GM23248 (cell line): ENCODE measurements at regions not wholly inside any gene's neighbourhood (a gene's known extent, or its start where the extent isn't known, plus 50 kb on each side); places are given as distances from the start of the nearest gene placed in this dataset.

Experiments
- DNase-seq: peaks from one replicate; pipeline ENCODE4 v3.0.0-alpha.2; 2015
- H2AFZ ChIP-seq: fragments of 200-600 bp; sonication (generic); 2 replicates; pipeline ENCODE4 v1.6.1; 2016; ENCODE audit warnings: antibody characterized with exemption
- H3F3A ChIP-seq: fragments of 200-600 bp; sonication (generic); 2 replicates; pipeline ENCODE4 v1.6.1; 2016; ENCODE audit warnings: mild to moderate bottlenecking, antibody characterized with exemption, mixed run types; ENCODE audit not compliant: insufficient read depth
- H3K27ac ChIP-seq: fragments of 200-600 bp; sonication (generic); 2 replicates; pipeline ENCODE4 v1.5.1; 2016; ENCODE audit warnings: mild to moderate bottlenecking
- H3K27me3 ChIP-seq: fragments of 200-600 bp; sonication (generic); replicated peaks from 2 replicates; pipeline ENCODE4 v1.6.1; 2016; ENCODE audit warnings: mild to moderate bottlenecking; ENCODE audit not compliant: insufficient read depth
- H3K36me3 ChIP-seq: fragments of 200-600 bp; sonication (generic); 2 replicates; pipeline ENCODE4 v1.6.1; 2016; ENCODE audit warnings: low read depth, mild to moderate bottlenecking
- H3K4me1 ChIP-seq: fragments of 200-600 bp; sonication (generic); 2 replicates; pipeline ENCODE4 v1.6.1; 2016; ENCODE audit warnings: mild to moderate bottlenecking; ENCODE audit not compliant: insufficient read depth
- H3K4me2 ChIP-seq: fragments of 200-600 bp; sonication (generic); one replicate; pipeline ENCODE4 v1.6.1; 2016; ENCODE audit warnings: mild to moderate bottlenecking; ENCODE audit not compliant: unreplicated experiment
- H3K4me3 ChIP-seq: fragments of 200-600 bp; sonication (generic); 2 replicates; pipeline ENCODE4 v1.5.1; 2016; ENCODE audit warnings: mild to moderate bottlenecking
- H3K79me2 ChIP-seq: fragments of 200-600 bp; sonication (generic); 2 replicates; pipeline ENCODE4 v1.6.1; 2016; ENCODE audit warnings: mild to moderate bottlenecking; ENCODE audit not compliant: insufficient read depth
- H3K9ac ChIP-seq: fragments of 200-600 bp; sonication (generic); 2 replicates; pipeline ENCODE4 v1.6.1; 2016; ENCODE audit warnings: mild to moderate bottlenecking
- H3K9me2 ChIP-seq: fragments of 200-600 bp; sonication (generic); 2 replicates; pipeline ENCODE4 v1.6.1; 2016; ENCODE audit warnings: mixed run types, mild to moderate bottlenecking, moderate library complexity; ENCODE audit not compliant: insufficient read depth
- H3K9me3 ChIP-seq: fragments of 200-600 bp; sonication (generic); one replicate; pipeline ENCODE4 v1.6.1; 2017; ENCODE audit warnings: low read depth
- H4K20me1 ChIP-seq: fragments of 200-600 bp; sonication (generic); 2 replicates; pipeline ENCODE4 v1.6.0; 2016; ENCODE audit not compliant: insufficient read depth
- EZH2 ChIP-seq: fragments of 200-600 bp; sonication (generic); IDR thresholded peaks from 2 replicates; pipeline ENCODE4 v1.6.1; 2018; ENCODE audit warnings: antibody characterized with exemption, mild to moderate bottlenecking; ENCODE audit not compliant: insufficient read depth, poor library complexity, severe bottlenecking
- EZH2phosphoT487 ChIP-seq: fragments of 200-600 bp; sonication (generic); IDR thresholded peaks from 2 replicates; pipeline ENCODE4 v1.6.1; 2018; ENCODE audit warnings: antibody characterized with exemption, moderate library complexity, mild to moderate bottlenecking, low read depth; ENCODE audit not compliant: insufficient read depth
- WGBS, 2 experiments: methylation state at CpG; one replicate each; pipeline ENCODE4 v1.1.6; 2015 to 2017; ENCODE audit warnings: low lambda C conversion rate in 2 of 2, low coverage in 1 of 2; ENCODE audit errors: missing lambda C conversion rate in 2 of 2; 5-methylcytosine and 5-hydroxymethylcytosine counted together
- in situ Hi-C: fragments of 300-500 bp; cut with MboI; formaldehyde crosslinking; loops from 2 replicates; pipeline ENCODE4 v1.15.0; 2020

DNA sequence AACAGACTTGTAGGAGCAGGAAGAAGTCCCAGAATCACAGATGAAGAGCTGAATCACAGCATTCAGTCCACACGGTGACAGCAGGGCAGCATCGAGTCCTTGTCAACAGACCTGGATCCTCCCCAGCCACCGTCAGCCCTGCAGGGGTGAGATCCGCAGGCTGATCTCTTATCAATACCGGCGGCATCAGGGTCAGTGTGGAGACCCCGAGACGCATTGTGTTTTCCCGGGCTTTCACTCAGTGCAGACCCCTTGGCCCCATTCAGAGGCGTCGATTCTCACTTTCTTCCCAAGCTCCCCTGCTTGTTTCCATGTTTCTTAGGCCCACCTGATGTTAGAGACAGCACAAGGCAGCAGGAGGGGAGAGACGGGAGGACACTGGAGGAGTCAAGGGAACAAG, 609.6 kb downstream of the PTPRU start:
- Histone ChIP-seq H3K4me1 (no peaks in the 10 kb centered on the region), H4K20me1 (no peaks in the 10 kb centered on the region), H2AFZ (no peak overlapping the region), H3K4me2 (no peak overlapping the region), H3K36me3 (no peaks in the 10 kb centered on the region), H3K9ac (no peak overlapping the region), H3K27me3 (peaks cover 21% of the 10 kb centered on the region), H3F3A (no peaks in the 10 kb centered on the region), H3K9me2 (no peaks in the 10 kb centered on the region), H3K27ac (no peak overlapping the region), H3K79me2 (no peaks in the 10 kb centered on the region), H3K4me3 (no peak overlapping the region), H3K9me3 (no peaks in the 10 kb centered on the region)
- in situ Hi-C loops: no loop called here
- DNase-seq: no peak
- WGBS, 2 experiments: 35 to 43% methylated on average over 12 of the region's 12 CpGs
- no peak for TF ChIP-seq EZH2phosphoT487
- no peak for TF ChIP-seq EZH2

DNA sequence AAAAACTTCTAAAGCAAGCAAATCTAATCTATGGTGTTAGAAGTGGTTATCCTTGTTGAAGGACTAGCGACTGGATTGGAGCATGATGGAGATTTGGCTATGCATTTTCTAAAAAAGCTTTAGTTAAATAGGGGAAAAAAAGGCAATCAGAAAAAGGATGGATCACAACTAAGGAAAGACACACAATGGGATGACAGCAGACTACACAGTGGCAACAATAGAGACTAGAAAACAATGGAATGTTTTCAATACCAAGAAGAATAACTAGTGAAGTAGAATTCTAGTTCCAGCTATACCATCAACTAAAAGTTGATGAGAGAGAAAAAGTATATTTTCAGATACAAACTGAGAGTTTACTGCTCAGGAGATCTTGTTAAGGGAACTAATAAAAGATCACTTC, 605.8 kb downstream of the PTPRU start:
- Histone ChIP-seq H4K20me1 (no peaks in the 10 kb centered on the region), H3K4me2 (no peak overlapping the region), H3K36me3 (no peaks in the 10 kb centered on the region), H2AFZ (no peak overlapping the region), H3K4me3 (no peak overlapping the region), H3K9me2 (no peaks in the 10 kb centered on the region), H3K9me3 (no peaks in the 10 kb centered on the region), H3K9ac (no peak overlapping the region), H3K4me1 (no peaks in the 10 kb centered on the region), H3F3A (no peaks in the 10 kb centered on the region), H3K27ac (no peak overlapping the region), H3K27me3 (peaks cover 10% of the 10 kb centered on the region), H3K79me2 (no peaks in the 10 kb centered on the region)
- no peak for DNase-seq
- in situ Hi-C loops: no loop called here
- 9 to 20% methylated on average over 1 of the region's 1 CpG for WGBS, 2 experiments
- TF ChIP-seq EZH2phosphoT487: no peak
- no peak for TF ChIP-seq EZH2

GRCh38 chr1:29839726-29840125, 603.4 kb downstream of the PTPRU start:
- no peak overlapping the region for H3K4me2 ChIP-seq
- DNase-seq: no peak
- peaks cover 4% of the 10 kb centered on the region for H3K27me3 ChIP-seq
- no peaks in the 10 kb centered on the region for H3K36me3 ChIP-seq
- no peaks in the 10 kb centered on the region for H3K9me3 ChIP-seq
- no peaks in the 10 kb centered on the region for H3K4me1 ChIP-seq
- no peak overlapping the region for H3K4me3 ChIP-seq
- WGBS, 2 experiments: 4 to 9% methylated on average over 4 of the region's 4 CpGs
- H3K9ac ChIP-seq: no peak overlapping the region
- TF ChIP-seq EZH2phosphoT487: no peak
- TF ChIP-seq EZH2: no peak
- no peaks in the 10 kb centered on the region for H3K9me2 ChIP-seq
- H2AFZ ChIP-seq: no peak overlapping the region
- no peak overlapping the region for H3K27ac ChIP-seq
- H3K79me2 ChIP-seq: no peaks in the 10 kb centered on the region
- no peaks in the 10 kb centered on the region for H4K20me1 ChIP-seq
- in situ Hi-C loops: no loop called here
- no peaks in the 10 kb centered on the region for H3F3A ChIP-seq

DNA sequence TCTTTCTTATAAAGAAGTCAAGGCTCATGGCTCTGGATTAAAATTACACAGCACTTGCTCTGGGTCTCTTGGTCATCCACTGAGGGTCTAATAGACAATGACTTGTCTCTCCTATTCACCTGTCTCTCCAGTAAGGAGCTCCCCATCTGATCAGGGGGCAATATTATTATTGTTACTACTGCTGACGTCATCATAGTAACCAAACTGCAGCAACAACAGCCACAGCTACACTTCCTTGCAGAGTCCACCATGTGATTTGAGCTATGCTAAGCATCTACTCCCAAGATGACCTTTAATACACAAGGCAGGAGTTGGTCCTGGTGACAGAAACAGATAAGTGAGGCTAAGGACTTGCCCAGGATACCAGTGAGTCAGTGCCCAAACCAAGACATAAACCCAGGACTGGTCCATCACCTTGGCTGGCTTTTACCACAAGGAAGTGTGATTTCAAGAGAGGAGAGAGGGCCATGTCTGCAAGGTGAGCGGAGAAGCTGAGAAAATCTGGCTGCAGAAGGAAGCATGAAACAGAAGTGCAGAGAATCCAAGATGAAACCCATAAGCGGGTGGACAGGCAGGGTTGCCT, 602.5 kb downstream of the PTPRU start:
- peaks cover 4% of the 10 kb centered on the region for H3K27me3 ChIP-seq
- 23 to 29% methylated on average over 3 of the region's 3 CpGs for WGBS, 2 experiments
- no peak overlapping the region for H3K4me3 ChIP-seq
- no peak overlapping the region for H3K9ac ChIP-seq
- no peaks in the 10 kb centered on the region for H3K4me1 ChIP-seq
- H3K79me2 ChIP-seq: no peaks in the 10 kb centered on the region
- H3K27ac ChIP-seq: no peak overlapping the region
- H2AFZ ChIP-seq: no peak overlapping the region
- TF ChIP-seq EZH2phosphoT487: no peak
- no peak for TF ChIP-seq EZH2
- no peaks in the 10 kb centered on the region for H3K9me2 ChIP-seq
- in situ Hi-C loops: no loop called here
- H4K20me1 ChIP-seq: no peaks in the 10 kb centered on the region
- H3K36me3 ChIP-seq: no peaks in the 10 kb centered on the region
- no peaks in the 10 kb centered on the region for H3K9me3 ChIP-seq
- no peaks in the 10 kb centered on the region for H3F3A ChIP-seq
- H3K4me2 ChIP-seq: no peak overlapping the region
- no peak for DNase-seq
